Activated CD4-positive, CD25-positive, alpha-beta regulatory T cell (primary cell): ENCODE measurements at regions not wholly inside any gene's neighbourhood (a gene's known extent, or its start where the extent isn't known, plus 50 kb on each side); places are given as distances from the start of the nearest gene placed in this dataset.

Experiments used
- DNase-seq, 4 experiments: peaks; one replicate each; lab custom pipeline; 2025; lab: John Stamatoyannopoulos, UW

GRCh38 chr5:1667648-1668140, 131.9 kb downstream of the MRPL36 start:
- DNase-seq, result no peak

- DNase-seq, result peak in 1 of 4 experiments; percentile 16
Measured at GRCh38 chr5:1666812-1667588, 132.6 kb downstream of the MRPL36 start.

DNA sequence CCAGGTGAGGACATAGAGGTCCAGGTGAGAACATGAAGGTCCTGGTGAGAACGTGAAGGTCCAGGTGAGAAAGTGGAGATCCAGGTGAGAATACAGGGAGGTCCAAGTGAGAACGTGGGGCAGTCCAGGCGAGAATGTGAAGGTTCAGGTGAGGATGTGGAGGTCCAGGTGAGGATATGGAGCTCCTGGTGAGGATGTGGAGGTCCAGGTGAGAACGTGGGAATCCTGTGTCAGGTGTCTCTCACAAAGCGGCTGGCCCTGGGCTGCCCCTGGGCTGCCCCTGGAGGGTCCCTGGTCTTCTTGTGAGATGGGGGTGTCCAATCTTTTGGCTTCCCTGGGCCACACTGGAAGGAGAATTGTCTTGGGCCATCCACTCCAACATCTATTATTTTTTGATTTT, 133.4 kb downstream of the MRPL36 start:
- DNase-seq, result no peak

- no peak for DNase-seq
Measured at GRCh38 chr5:1665803-1666202, 133.8 kb downstream of the MRPL36 start.

DNA sequence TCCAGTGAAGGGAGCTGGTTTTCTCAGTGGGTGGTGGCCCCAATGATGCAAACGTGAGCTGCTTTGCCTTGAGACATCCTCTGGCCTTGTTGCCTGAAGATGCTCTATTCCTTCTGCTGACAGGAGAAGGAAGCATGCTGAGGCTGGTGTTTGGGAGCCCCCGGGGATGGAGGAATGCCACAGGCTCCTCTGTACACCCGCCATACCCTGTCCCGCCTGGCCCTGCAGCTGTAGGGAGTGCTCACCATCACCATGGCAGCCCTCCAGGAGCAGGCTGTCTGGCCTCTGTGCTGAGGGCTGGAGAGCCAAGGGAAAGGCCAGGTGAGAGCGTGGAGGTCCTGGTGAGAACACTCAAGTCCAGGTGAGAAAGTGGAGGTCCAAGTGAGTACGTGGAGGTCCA, 134.4 kb downstream of the MRPL36 start:
- no peak for DNase-seq

DNA sequence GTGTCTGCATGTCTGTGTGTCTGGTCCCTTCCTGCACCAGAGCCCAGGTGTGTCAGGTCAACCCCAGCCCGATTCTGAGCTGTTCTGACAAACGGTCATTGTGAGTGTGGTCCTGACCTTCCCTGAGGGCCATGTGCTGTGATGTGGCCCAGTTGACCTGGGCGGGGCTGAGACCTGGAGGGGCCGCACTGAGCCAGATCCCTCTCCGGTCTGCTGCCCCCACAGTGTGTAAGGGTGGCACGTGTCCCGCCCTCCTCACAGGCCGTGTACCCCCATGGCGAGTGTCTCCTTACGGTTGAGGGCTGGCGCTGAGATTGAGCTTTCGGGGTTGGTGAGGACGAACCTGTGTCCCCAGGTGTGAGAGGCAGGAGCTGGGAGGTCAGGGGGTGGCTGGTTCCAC, 136.5 kb downstream of the MRPL36 start:
- no peak for DNase-seq

- DNase-seq, result no peak
Measured at GRCh38 chr5:1662559-1663085, 137.0 kb downstream of the MRPL36 start.

GRCh38 chr5:1661831-1662558, 137.6 kb downstream of the MRPL36 start:
- no peak for DNase-seq

GRCh38 chr5:1661311-1661710, 137.6 kb upstream of the LPCAT1 start:
- DNase-seq, result no peak

GRCh38 chr5:1660511-1660910, 136.8 kb upstream of the LPCAT1 start:
- no peak for DNase-seq

GRCh38 chr5:1660001-1660400, 136.2 kb upstream of the LPCAT1 start:
- DNase-seq, result no peak

DNA sequence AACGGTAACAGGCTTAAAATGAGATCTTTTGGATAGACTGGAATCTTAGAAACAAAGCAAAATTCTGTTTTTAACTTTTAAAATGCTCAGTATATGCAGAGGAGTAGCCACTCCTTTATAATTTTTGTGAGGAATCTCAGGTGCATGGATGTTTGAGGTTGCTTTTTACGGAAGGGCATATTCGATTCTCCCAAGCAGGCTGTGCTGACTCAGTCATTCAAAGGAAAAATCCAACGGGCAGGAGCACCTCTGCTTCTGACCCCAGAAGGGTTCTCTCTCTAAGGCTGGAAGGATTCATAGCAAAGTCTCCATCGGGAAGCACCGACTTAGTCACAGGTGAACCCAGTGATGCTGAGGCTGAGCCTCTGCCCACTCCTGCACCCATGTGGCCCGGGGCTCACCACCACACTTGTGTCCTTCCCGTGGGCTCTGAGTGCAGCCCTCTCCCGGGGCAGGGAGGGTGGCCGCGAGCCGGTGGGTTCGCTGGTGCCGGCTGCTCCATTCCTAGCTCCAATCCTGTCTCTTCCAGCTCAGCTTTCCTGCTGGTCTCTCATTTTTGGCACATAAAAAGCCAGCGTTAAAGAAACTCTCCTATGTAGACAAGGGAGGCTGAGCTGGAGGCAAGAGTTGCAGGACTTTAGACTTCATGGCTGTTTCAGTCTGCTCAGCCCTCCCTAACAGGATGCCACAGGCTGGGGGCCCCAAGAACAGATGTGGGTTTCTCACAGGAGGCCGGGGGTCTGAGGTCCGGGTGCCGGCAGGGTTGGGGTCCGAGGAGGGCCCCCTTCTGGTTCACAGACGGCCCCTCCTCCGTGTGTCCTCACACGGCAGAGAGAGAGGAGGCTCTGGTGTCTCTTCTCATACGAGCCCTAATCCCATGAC, 135.6 kb upstream of the LPCAT1 start:
- no peak for DNase-seq

GRCh38 chr5:1658665-1659064, 134.9 kb upstream of the LPCAT1 start:
- no peak for DNase-seq

DNA sequence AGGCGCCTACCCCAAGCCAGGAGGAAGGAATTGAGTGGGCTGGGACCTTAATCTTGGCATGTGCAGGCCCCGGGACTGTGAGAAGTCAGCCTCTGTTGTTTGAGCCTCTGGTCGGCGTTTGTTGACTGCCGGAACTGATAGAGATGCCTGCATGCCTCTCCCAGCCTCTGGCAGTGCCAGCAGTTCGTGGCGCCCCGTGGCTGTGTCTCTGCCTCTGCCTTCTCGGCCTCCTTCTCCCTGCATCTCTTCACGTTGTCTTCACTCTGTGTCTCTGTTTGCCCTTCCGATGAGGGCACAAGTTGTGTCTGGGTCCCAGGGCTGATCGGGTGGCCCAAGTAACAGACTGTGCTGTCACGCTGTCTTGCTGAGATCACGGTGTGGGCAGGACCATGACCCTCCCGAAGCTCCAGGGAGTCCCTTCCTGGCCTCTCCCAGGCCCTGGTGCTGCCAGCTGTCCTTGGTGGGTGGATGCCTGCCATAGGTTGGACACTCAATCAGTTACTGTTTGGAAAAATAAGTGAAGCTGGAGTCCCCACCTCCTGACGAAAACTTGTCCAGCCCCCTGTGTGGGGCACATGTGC, 133.5 kb upstream of the LPCAT1 start:
- DNase-seq, result no peak

GRCh38 chr5:1656271-1656975, 132.7 kb upstream of the LPCAT1 start:
- DNase-seq, result no peak

DNA sequence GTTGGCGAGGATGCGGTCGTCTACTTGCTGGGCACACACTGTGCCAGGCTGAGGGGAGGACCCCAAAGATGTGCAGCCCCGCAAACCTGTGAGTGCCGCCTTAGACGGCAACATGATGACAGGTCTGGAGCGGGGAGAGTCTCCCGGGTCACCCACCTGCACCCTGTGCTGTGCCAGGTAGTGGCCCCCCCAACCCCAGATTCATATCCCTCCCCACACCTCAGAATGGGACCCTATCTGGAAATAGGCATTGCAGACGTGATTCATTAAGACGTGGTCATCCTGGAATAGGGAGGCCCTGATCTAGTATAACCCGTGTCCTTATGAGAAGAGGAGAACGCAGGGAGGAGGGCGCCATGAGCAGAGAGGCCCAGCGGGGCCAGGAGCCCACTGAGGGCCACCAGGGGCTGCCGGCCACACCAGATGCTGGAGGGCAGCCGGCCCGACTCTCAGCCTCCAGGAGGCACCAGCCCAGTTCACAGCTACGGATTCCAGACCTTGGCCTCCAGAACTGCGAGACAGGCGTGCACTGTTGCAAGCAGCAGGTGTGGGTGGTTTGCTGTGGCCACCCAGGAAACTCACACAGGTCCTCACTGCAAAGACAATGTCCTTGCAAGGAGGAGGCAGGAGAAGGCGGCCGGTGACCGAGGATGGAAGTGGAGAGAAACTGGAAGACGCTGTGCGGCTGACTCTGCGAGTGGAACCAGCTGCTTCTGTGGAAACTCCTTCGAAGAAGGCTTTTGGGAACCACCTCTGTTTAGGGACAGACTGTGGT, 131.9 kb upstream of the LPCAT1 start:
- no peak for DNase-seq

- DNase-seq, result no peak
Measured at GRCh38 chr5:1654786-1655495, 131.2 kb upstream of the LPCAT1 start.

- peak in 1 of 4 experiments; percentile 13 for DNase-seq
Measured at GRCh38 chr5:1653698-1654651, 130.2 kb upstream of the LPCAT1 start.
